Tibial nerve (tissue), 4 donors: ENCODE measurements at regions not wholly inside any gene's neighbourhood (a gene's known extent, or its start where the extent isn't known, plus 50 kb on each side); places are given as distances from the start of the nearest gene placed in this dataset.

Experiments used
- DNase-seq, 2 donors: peaks; one replicate each; pipeline ENCODE4 v3.0.0-alpha.2; 2019; ENCODE audit warnings: low spot score in 2 of 2
- H3K27ac ChIP-seq, 4 donors: fragments of 200-600 bp; sonication (generic) in 3 of 4; one replicate each; pipeline ENCODE4 v1.5.1; 2017 to 2019; ENCODE audit warnings: mild to moderate bottlenecking in 1 of 4
- H3K27me3 ChIP-seq, 2 donors: fragments of 200-600 bp; sonication (generic) in 1 of 2; one replicate each; pipeline versions ENCODE4 v1.5.1 to v1.6.0; 2017 to 2019
- H3K36me3 ChIP-seq, 3 donors: fragments of 200-600 bp; sonication (generic); one replicate each; pipeline ENCODE4 v1.5.1; 2018 to 2019
- H3K4me1 ChIP-seq, 4 donors: fragments of 200-600 bp; sonication (generic) in 3 of 4; one replicate each; pipeline ENCODE4 v1.5.1; 2017 to 2019
- H3K4me3 ChIP-seq, 4 donors: fragments of 200-600 bp; sonication (generic) in 3 of 4; one replicate each; pipeline ENCODE4 v1.5.1; 2017 to 2019; ENCODE audit warnings: mild to moderate bottlenecking in 1 of 4, moderate library complexity in 1 of 4
- H3K9me3 ChIP-seq, 4 donors: fragments of 200-600 bp; sonication (generic) in 3 of 4; one replicate each; pipeline ENCODE4 v1.5.1; 2017 to 2019
- EP300 ChIP-seq, 2 donors: sonication (generic); formaldehyde crosslinking; IDR thresholded peaks; one replicate each; pipeline ENCODE4 v1.6.1; 2017; ENCODE audit warnings: antibody characterized with exemption in 2 of 2, mild to moderate bottlenecking in 1 of 2
- POLR2A ChIP-seq, 2 donors: fragments of 450-650 bp; IDR thresholded peaks; one replicate each; pipeline ENCODE4 v1.6.1; 2017; ENCODE audit warnings: antibody characterized with exemption in 2 of 2, mild to moderate bottlenecking in 2 of 2, moderate library complexity in 2 of 2
- WGBS, 2 donors: methylation state at CpG; one replicate each; pipeline ENCODE4 v1.1.5; 2018; 5-methylcytosine and 5-hydroxymethylcytosine counted together
- TF ChIP-seq, protein P1 (sequence below), 5 experiments: fragments of 200-600 bp in 3 of 5; fragments of 450-650 bp in 2 of 5; sonication (generic) in 3 of 5; IDR thresholded peaks; one replicate each; pipeline ENCODE4 v1.5.1; 2016 to 2019; ENCODE audit warnings: antibody characterized with exemption in 5 of 5, mild to moderate bottlenecking in 3 of 5, moderate library complexity in 2 of 5

DNA sequence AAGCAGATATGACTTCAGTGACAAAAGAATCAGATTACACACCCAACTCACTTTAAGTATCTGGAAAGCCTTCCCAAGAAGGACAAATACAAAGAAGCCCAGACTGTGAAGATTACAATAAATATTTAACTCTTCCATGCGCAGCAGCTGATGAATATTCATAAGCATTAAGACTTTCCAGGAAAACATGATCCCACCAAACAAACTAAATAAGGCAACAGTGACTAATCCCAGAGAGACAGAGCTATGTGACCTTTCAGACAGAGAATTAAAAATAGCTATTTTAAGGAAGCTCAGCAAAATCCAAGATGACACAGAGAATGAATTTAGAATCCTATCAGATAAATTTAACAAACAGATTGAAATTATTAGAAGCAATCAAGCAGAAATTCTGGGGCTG is 108.2 kb upstream of the UBE2E3 start:
- Histone ChIP-seq H3K36me3 (no peaks in the 10 kb centered on the region), H3K4me1 (no peaks in the 10 kb centered on the region), H3K4me3 (no peak overlapping the region), H3K27me3 (no peaks in the 10 kb centered on the region), H3K9me3 (peaks cover 0 to 9% (median 0%) of the 10 kb centered on the region in 4 donors), H3K27ac (no peak overlapping the region)
- no peak for DNase-seq
- TF ChIP-seq, protein P1, sequence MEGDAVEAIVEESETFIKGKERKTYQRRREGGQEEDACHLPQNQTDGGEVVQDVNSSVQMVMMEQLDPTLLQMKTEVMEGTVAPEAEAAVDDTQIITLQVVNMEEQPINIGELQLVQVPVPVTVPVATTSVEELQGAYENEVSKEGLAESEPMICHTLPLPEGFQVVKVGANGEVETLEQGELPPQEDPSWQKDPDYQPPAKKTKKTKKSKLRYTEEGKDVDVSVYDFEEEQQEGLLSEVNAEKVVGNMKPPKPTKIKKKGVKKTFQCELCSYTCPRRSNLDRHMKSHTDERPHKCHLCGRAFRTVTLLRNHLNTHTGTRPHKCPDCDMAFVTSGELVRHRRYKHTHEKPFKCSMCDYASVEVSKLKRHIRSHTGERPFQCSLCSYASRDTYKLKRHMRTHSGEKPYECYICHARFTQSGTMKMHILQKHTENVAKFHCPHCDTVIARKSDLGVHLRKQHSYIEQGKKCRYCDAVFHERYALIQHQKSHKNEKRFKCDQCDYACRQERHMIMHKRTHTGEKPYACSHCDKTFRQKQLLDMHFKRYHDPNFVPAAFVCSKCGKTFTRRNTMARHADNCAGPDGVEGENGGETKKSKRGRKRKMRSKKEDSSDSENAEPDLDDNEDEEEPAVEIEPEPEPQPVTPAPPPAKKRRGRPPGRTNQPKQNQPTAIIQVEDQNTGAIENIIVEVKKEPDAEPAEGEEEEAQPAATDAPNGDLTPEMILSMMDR (IDR thresholded peaks at IDR 0.05), result no peak
- TF ChIP-seq POLR2A (IDR thresholded peaks at IDR 0.05), result no peak
- no peak for TF ChIP-seq EP300 (IDR thresholded peaks at IDR 0.05)
- WGBS, 2 donors, result 66 to 84% methylated on average over 1 of the region's 1 CpG

DNA sequence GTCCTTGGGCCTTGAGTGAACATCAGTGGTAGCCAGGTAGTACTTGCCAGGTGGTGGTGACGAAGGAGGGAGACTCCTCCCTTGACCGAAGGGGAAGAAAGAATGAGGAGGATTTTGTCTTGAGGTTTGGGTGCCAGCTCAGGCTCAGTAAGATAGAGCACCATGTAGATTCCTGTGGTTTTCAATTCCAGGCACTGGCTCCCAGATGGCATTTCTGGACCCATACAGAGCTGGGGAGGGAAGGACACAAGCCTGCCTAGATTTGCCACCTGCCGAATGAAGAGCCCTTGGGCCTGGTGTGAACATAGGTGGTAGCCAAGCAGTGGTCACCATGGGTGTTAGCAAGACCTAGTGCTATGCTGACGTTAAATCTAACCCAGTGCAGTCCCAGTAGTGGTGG is 108.8 kb upstream of the UBE2E3 start:
- H3K36me3 ChIP-seq, result no peaks in the 10 kb centered on the region
- 67 to 75% methylated on average over 4 of the region's 4 CpGs for WGBS, 2 donors
- H3K27ac ChIP-seq, result no peak overlapping the region
- DNase-seq, result no peak
- no peaks in the 10 kb centered on the region for H3K4me1 ChIP-seq
- no peak overlapping the region for H3K4me3 ChIP-seq
- peaks cover 0 to 8% (median 0%) of the 10 kb centered on the region in 4 donors for H3K9me3 ChIP-seq
- no peaks in the 10 kb centered on the region for H3K27me3 ChIP-seq
- TF ChIP-seq POLR2A (IDR thresholded peaks at IDR 0.05) (no peak), EP300 (IDR thresholded peaks at IDR 0.05) (no peak)
- TF ChIP-seq, protein P1 (IDR thresholded peaks at IDR 0.05), result no peak

DNA sequence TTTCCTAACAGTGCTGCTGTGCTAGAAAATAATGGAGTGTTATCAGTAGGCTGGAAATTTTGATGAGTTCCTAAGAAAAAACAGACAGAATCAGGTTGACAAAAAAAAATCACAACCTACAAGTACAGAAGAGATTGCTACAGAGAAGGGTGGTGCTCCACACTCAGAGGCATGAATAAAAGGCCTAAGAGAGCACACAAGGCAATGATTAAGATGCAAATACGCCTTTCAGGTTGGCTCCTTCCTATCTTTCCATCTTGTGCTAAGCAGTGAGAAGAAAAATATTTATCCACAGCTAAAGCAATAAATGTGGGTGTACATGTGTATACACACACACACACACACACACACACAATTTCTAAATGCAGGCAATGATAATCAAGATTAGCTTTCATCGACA is 130.6 kb upstream of the UBE2E3 start:
- Histone ChIP-seq H3K27ac (no peak overlapping the region), H3K4me1 (no peaks in the 10 kb centered on the region), H3K9me3 (no peaks in the 10 kb centered on the region), H3K36me3 (no peaks in the 10 kb centered on the region), H3K27me3 (no peaks in the 10 kb centered on the region), H3K4me3 (no peak overlapping the region)
- WGBS, 2 donors, result 94 to 96% methylated on average over 2 of the region's 2 CpGs
- DNase-seq, result no peak
- TF ChIP-seq, protein P1 (IDR thresholded peaks at IDR 0.05), result no peak
- no peak for TF ChIP-seq POLR2A (IDR thresholded peaks at IDR 0.05)
- TF ChIP-seq EP300 (IDR thresholded peaks at IDR 0.05), result no peak

DNA sequence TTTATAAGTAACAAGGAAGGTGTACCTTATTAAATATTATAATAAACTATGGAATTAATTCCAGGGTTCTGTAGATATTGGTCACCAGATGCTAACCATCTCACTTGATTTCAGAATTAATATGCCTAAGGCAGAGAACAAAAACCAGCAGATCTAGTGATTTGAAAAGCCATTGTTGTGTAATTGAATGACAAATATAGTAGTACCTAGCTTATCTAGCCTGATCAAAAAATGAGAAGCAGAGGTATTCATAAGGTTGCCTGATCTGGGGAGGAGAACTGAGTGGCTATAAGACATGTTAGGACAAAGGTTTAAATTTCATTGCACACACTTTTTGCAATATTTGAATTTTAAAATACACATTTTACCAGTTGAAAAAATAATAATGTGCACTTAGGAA is 132.0 kb upstream of the UBE2E3 start:
- DNase-seq, result no peak
- TF ChIP-seq, protein P1 (IDR thresholded peaks at IDR 0.05), result no peak
- TF ChIP-seq EP300 (IDR thresholded peaks at IDR 0.05) (no peak), POLR2A (IDR thresholded peaks at IDR 0.05) (no peak)

DNA sequence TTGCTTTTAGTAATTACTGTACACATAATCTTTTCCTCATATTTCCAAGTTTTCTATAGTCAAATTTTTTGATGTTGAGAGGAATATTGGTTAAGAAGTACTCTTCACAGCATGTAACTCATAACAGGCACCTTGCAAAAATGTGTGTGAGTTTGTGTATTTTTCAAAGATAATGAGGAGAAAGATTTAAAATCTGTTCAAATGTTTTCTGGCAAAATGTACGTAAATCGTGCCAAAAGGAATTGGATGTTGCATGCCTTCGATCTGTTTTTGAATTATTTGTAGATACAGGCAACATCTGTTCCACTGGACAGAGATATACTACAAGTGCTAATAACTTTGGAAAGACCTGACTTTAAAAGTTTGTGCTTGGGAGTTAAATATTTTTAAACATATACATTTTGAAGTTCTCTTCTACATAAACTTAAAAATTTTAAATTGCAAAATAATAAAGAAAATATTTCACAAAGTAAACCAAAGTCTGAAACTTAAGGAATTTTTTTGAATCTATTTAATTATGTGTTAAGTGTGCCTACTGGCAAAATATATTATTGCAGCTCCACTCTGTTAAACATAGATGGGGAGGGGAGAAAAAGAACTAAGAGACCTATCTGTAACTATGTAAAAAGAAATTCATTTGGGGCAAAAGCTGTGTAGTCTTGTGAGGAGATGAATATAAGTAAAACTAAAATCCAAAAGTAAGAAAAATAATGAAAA is 133.5 kb upstream of the UBE2E3 start:
- no peaks in the 10 kb centered on the region for H3K9me3 ChIP-seq
- no peaks in the 10 kb centered on the region for H3K4me1 ChIP-seq
- H3K27me3 ChIP-seq, result no peaks in the 10 kb centered on the region
- no peaks in the 10 kb centered on the region for H3K36me3 ChIP-seq
- no peak overlapping the region for H3K27ac ChIP-seq
- 75 to 76% methylated on average over 3 of the region's 3 CpGs for WGBS, 2 donors
- TF ChIP-seq EP300 (IDR thresholded peaks at IDR 0.05), result no peak
- TF ChIP-seq, protein P1 (IDR thresholded peaks at IDR 0.05), result no peak
- no peak for DNase-seq
- no peak overlapping the region for H3K4me3 ChIP-seq

More for the DNA sequence above, 132.0 kb upstream of the UBE2E3 start:
- H3K27ac ChIP-seq, result no peak overlapping the region
- H3K9me3 ChIP-seq, result no peaks in the 10 kb centered on the region
- no peak overlapping the region for H3K4me3 ChIP-seq
- H3K36me3 ChIP-seq, result no peaks in the 10 kb centered on the region
- H3K27me3 ChIP-seq, result no peaks in the 10 kb centered on the region
- no peaks in the 10 kb centered on the region for H3K4me1 ChIP-seq
